HepG2 (cell line): ENCODE measurements at regions not wholly inside any gene's neighbourhood (a gene's known extent, or its start where the extent isn't known, plus 50 kb on each side); places are given as distances from the start of the nearest gene placed in this dataset.

Source experiments
- ATAC-seq: fragments of 200-7000 bp; cut with Tn5 transposase; 3 replicates; pipeline ENCODE4 v1.9.1; 2020; ENCODE audit warnings: mild to moderate bottlenecking, moderate library complexity
- BruUV-seq: library from RNA; stranded (reverse); fragments of 400-500 nt; replicated peaks from 2 replicates; lab custom pipeline; 2021; lab: Mats Ljungman, UMichigan
- CTCF ChIA-PET: fragments of 300-600 bp; formaldehyde crosslinking; extraction: SDS; loops from one replicate; lab custom pipeline; 2021; ENCODE audit warnings: low total read pairs, inconsistent platforms, low intra/inter-chr PET ratio; lab: Yijun Ruan, JAX
- POLR2A ChIA-PET: fragments of 350-600 bp; sonication (Branson Sonifier 250); formaldehyde crosslinking; loops from one replicate; lab custom pipeline; 2020; ENCODE audit warnings: antibody characterized with exemption, inconsistent platforms; lab: Yijun Ruan, JAX
- DNase-seq: peaks from one replicate; pipeline ENCODE4 v3.0.0-alpha.2; 2015; ENCODE audit warnings: low spot score
- FAIRE-seq: peaks from 3 replicates; lab custom pipeline; 2011; peaks lifted over from hg19 to GRCh38; lab: Jason Lieb, UNC
- H2AFZ ChIP-seq: one replicate; pipeline ENCODE4 v1.6.1; 2011; ENCODE audit warnings: low read length, inconsistent platforms
- H3K27ac ChIP-seq: fragments of 300-600 bp; 3 replicates; pipeline ENCODE4 v1.8.0; 2011; ENCODE audit warnings: mixed run types, mild to moderate bottlenecking, mixed read lengths, low read length, inconsistent platforms; ENCODE audit not compliant: insufficient read depth; ENCODE audit errors: extremely low read length
- H3K27me3 ChIP-seq, 2 experiments: fragments of 200-600 bp in 1 of 2; 2 replicates in 1 of 2; 3 replicates in 1 of 2; pipeline versions ENCODE4 v1.6.0 to v1.8.0; 2011; ENCODE audit warnings: low read length in 2 of 2, mild to moderate bottlenecking in 2 of 2, moderate library complexity in 2 of 2, inconsistent platforms in 1 of 2; ENCODE audit not compliant: insufficient read depth in 2 of 2, control insufficient read depth in 1 of 2
- H3K36me3 ChIP-seq, 2 experiments: fragments of 200-600 bp in 1 of 2; replicated peaks in 1 of 2; 2 replicates in 1 of 2; 3 replicates in 1 of 2; pipeline versions ENCODE4 v1.5.1 to v1.8.0; 2011; ENCODE audit warnings: low read length in 2 of 2, inconsistent platforms in 1 of 2; ENCODE audit not compliant: insufficient read depth in 2 of 2, control insufficient read depth in 1 of 2
- H3K4me1 ChIP-seq: 2 replicates; pipeline ENCODE4 v1.5.1; 2012; ENCODE audit warnings: low read length, inconsistent platforms; ENCODE audit not compliant: insufficient read depth
- H3K4me2 ChIP-seq: 2 replicates; pipeline ENCODE4 v1.6.0; 2011; ENCODE audit warnings: low read depth, low read length, inconsistent platforms
- H3K4me3 ChIP-seq, 3 experiments: fragments of 200-600 bp in 1 of 3; sonication (generic), shearing (Covaris generic) in 1 of 3; replicated peaks in 1 of 3; 2 replicates each; pipeline ENCODE4 v1.5.1; 2011 to 2016; ENCODE audit warnings: low read length in 3 of 3, inconsistent platforms in 2 of 3, low read depth in 2 of 3, mild to moderate bottlenecking in 2 of 3, control low read depth in 1 of 3, mixed read lengths in 1 of 3; ENCODE audit not compliant: insufficient read depth in 1 of 3
- H3K79me2 ChIP-seq: one replicate; pipeline ENCODE4 v1.6.1; 2011; ENCODE audit warnings: low read length, inconsistent platforms; ENCODE audit not compliant: insufficient read depth
- H3K9ac ChIP-seq: 2 replicates; pipeline ENCODE4 v1.6.0; 2011; ENCODE audit warnings: mild to moderate bottlenecking, low read depth, low read length, inconsistent platforms; ENCODE audit not compliant: insufficient read depth
- H3K9me3 ChIP-seq: 2 replicates; pipeline ENCODE4 v1.5.1; 2012; ENCODE audit warnings: mild to moderate bottlenecking, low read length
- H4K20me1 ChIP-seq: 2 replicates; pipeline ENCODE4 v1.6.0; 2011; ENCODE audit warnings: inconsistent platforms, mild to moderate bottlenecking, low read length, moderate library complexity; ENCODE audit not compliant: insufficient read depth
- ATM ChIP-seq: fragments of 450-650 bp; IDR thresholded peaks from 2 replicates; pipeline ENCODE4 v1.7.1; 2017; ENCODE audit warnings: mild to moderate bottlenecking, borderline replicate concordance
- CTCF ChIP-seq: sonication (generic); formaldehyde crosslinking; IDR thresholded peaks from 2 replicates; pipeline ENCODE4 v1.5.0; 2020; ENCODE audit warnings: mild to moderate bottlenecking, missing genetic modification reagents, moderate library complexity
- DBP ChIP-seq: sonication (generic); formaldehyde crosslinking; IDR thresholded peaks from 2 replicates; pipeline ENCODE4 v1.4.0; 2020; ENCODE audit warnings: missing genetic modification reagents; ENCODE audit errors: not compliant biosample characterization
- DMAP1 ChIP-seq: IDR thresholded peaks from 2 replicates; pipeline ENCODE4 v1.6.1; 2016
- DNMT1 ChIP-seq: sonication (generic); formaldehyde crosslinking; IDR thresholded peaks from 2 replicates; pipeline ENCODE4 v1.5.1; 2020; ENCODE audit warnings: mild to moderate bottlenecking, missing genetic modification reagents
- HBP1 ChIP-seq: IDR thresholded peaks from 2 replicates; pipeline ENCODE4 v1.6.1; 2016; ENCODE audit warnings: low read depth, control low read depth
- HIC2 ChIP-seq: sonication (generic); formaldehyde crosslinking; IDR thresholded peaks from 2 replicates; pipeline ENCODE4 v1.9.0; 2022; ENCODE audit warnings: low read depth, missing genetic modification reagents
- MXD4 ChIP-seq: IDR thresholded peaks from 2 replicates; pipeline ENCODE4 v1.6.1; 2016; ENCODE audit warnings: mild to moderate bottlenecking, missing biosample characterization, missing genetic modification reagents
- RORA ChIP-seq: sonication (generic); formaldehyde crosslinking; IDR thresholded peaks from 2 replicates; pipeline ENCODE4 v1.5.0; 2020; ENCODE audit warnings: mild to moderate bottlenecking, missing genetic modification reagents, moderate library complexity
- SNAI1 ChIP-seq: sonication (generic); formaldehyde crosslinking; IDR thresholded peaks from 2 replicates; pipeline ENCODE4 v1.5.0; 2020; ENCODE audit warnings: mild to moderate bottlenecking, missing genetic modification reagents, borderline replicate concordance
- SNAPC2 ChIP-seq: sonication (generic); formaldehyde crosslinking; IDR thresholded peaks from 2 replicates; pipeline ENCODE4 v1.8.1; 2022; ENCODE audit warnings: mild to moderate bottlenecking, missing genetic modification reagents
- ZFP90 ChIP-seq: sonication (generic); formaldehyde crosslinking; IDR thresholded peaks from 2 replicates; pipeline ENCODE4 v1.8.0; 2022; ENCODE audit warnings: missing genetic modification reagents, mild to moderate bottlenecking, inconsistent platforms, borderline replicate concordance
- ZNF121 ChIP-seq: sonication (generic); formaldehyde crosslinking; IDR thresholded peaks from 2 replicates; pipeline ENCODE4 v1.5.0; 2020; ENCODE audit warnings: mild to moderate bottlenecking, missing genetic modification reagents
- ZNF333 ChIP-seq: sonication (generic); formaldehyde crosslinking; IDR thresholded peaks from 2 replicates; pipeline ENCODE4 v1.4.0; 2020; ENCODE audit warnings: mild to moderate bottlenecking, missing genetic modification reagents, borderline replicate concordance
- ZNF446 ChIP-seq: sonication (generic); formaldehyde crosslinking; IDR thresholded peaks from 2 replicates; pipeline ENCODE4 v1.5.0; 2020; ENCODE audit warnings: mild to moderate bottlenecking, missing genetic modification reagents
- WGBS: methylation state at CpG from one replicate; pipeline ENCODE4 v1.1.6; 2017; ENCODE audit warnings: low lambda C conversion rate; 5-methylcytosine and 5-hydroxymethylcytosine counted together
- in situ Hi-C: cut with HindIII; loops from 2 replicates; pipeline ENCODE4 v1.10.0; 2017; ENCODE audit warnings: low pct_unique_long_range_greater_than_20kb; ENCODE audit not compliant: extremely low pct_ligation_motif_present
- intact Hi-C: fragments of 100-400 bp; cut with micrococcal nuclease; formaldehyde crosslinking; loops from one replicate; pipeline ENCODE4 v1.10.0; 2022; ENCODE audit not compliant: unreplicated experiment

- TF ChIP-seq HIC2 (CRISPR knock-in tag) (no peak), ATM (no peak), DMAP1 (CRISPR knock-in tag) (no peak), DNMT1 (no peak), ZFP90 (CRISPR knock-in tag) (no peak), CTCF (CRISPR knock-in tag) (no peak), SNAI1 (CRISPR knock-in tag) (no peak)
Measured at GRCh38 chr13:103218253-103218652, 152.0 kb upstream of the SLC10A2 start (continued).

DNA sequence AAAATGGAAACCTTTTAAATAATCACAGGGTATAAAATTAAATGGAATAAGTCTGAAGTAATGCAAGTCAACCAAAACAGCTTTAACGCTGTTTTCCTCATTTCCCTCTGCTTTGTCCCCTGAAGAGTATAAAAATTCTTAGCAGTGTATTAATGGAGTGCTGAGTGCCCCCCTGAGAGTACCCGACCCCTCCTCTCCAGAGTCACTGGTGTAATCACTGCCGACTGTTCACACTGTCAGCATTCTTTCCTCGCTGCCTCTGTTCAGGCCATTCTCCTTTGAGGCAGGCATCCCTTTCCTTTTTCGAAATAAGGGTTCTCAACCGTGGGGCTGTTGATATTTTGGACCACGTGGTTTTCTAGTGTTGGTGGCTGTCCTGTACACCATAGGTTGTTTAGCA is 146.9 kb upstream of the SLC10A2 start:
- Histone ChIP-seq H3K27ac (no peak overlapping the region), H3K9me3 (no peaks in the 10 kb centered on the region), H3K4me3 (no peak overlapping the region), H3K4me2 (no peak overlapping the region), H3K4me1 (no peaks in the 10 kb centered on the region), H3K36me3 (no peaks in the 10 kb centered on the region), H4K20me1 (no peaks in the 10 kb centered on the region), H3K27me3 (no peaks in the 10 kb centered on the region), H3K79me2 (no peaks in the 10 kb centered on the region), H2AFZ (no peak overlapping the region), H3K9ac (no peak overlapping the region)
- intact Hi-C loops (no loop called here), in situ Hi-C loops (no loop called here)
- TF ChIP-seq DBP (CRISPR knock-in tag): no peak
- no peak for TF ChIP-seq ZNF121 (CRISPR knock-in tag)
- no peak for TF ChIP-seq SNAPC2 (CRISPR knock-in tag)
- no peak for TF ChIP-seq MXD4 (CRISPR knock-in tag)
- TF ChIP-seq ZNF333: no peak
- no peak for TF ChIP-seq ZNF446 (CRISPR knock-in tag)
- no peak for TF ChIP-seq HBP1 (CRISPR knock-in tag)
- no peak for TF ChIP-seq RORA
- ATAC-seq (no peak), DNase-seq (no peak), FAIRE-seq (no peak)
- ChIA-PET CTCF (no interaction called here), POLR2A (no interaction called here)
- 0% methylated on average over 7 of the region's 7 CpGs for WGBS
- no TSS peak for BruUV-seq
